ENCODE measurements at regions not wholly inside any gene's neighbourhood (a gene's known extent, or its start where the extent isn't known, plus 50 kb on each side); places are given as distances from the start of the nearest gene placed in this dataset.

DNA sequence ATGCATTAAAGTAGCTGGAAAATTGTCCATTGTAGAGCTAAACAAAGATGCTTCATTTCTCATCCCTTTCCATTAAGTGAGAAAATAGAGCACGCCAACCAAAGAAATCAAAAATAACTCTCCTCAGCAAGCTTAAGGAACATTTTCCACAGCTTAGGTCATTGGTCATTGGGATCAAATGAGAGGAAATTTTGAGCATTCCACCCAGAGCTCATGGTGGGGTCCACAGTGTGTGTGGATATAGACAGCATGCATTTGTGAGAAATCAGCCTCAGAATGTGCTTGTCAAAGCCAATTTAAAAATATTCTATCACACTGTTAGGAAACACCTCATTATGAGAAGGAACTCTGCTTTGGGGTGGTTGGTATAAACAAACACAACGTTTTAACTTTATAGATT is 97.2 kb downstream of the HDGFL1 start:
- Histone ChIP-seq H3K14ac (replicated peaks; ENCODE audit: low read depth, low read length) (no peak overlapping the region), H3K4me2 (ENCODE audit: low read depth, low read length) (no peak overlapping the region), H2BK15ac (ENCODE audit: low read depth, low read length) (no peak overlapping the region), H4K5ac (ENCODE audit: low read depth, low read length) (no peak overlapping the region), H3K4me3 (ENCODE audit: insufficient read depth, low read depth, low read length) (no peak overlapping the region), H2BK120ac (ENCODE audit: low read depth, low read length) (no peak overlapping the region), H3K23ac (ENCODE audit: low read depth, low read length) (no peak overlapping the region), H3K4me1 (ENCODE audit: control insufficient read depth, insufficient read depth, low read length) (peaks cover 2% of the 10 kb centered on the region), H4K8ac (ENCODE audit: low read depth in 2 of 2, low read length in 2 of 2) (no peak overlapping the region), H3K27me3 (ENCODE audit: control insufficient read depth, insufficient read depth, low read length) (no peaks in the 10 kb centered on the region), H4K91ac (ENCODE audit: insufficient read depth, low read depth, low read length) (no peak overlapping the region), H2AK5ac (ENCODE audit: low read depth, low read length) (no peak overlapping the region), H2AK9ac (replicated peaks; ENCODE audit: low read depth, low read length, poor library complexity) (no peak overlapping the region), H3K56ac (ENCODE audit: extremely low read depth, insufficient read depth, low read length) (no peak overlapping the region), H4K20me1 (ENCODE audit: insufficient read depth, low read length) (no peaks in the 10 kb centered on the region), H3K9ac (ENCODE audit: low read depth, low read length) (no peak overlapping the region), H2BK5ac (ENCODE audit: low read depth, low read length, poor library complexity, severe bottlenecking) (no peak overlapping the region), H3K18ac (ENCODE audit: low read depth, low read length) (no peak overlapping the region), H3K9me1 (ENCODE audit: insufficient read depth, low read length) (0 out of 2 replicates have a peak, but pooled peaks cover 2% of the 10 kb centered on the region), H3K36me3 (ENCODE audit: control insufficient read depth, insufficient read depth, low read length) (no peaks in the 10 kb centered on the region), H2AFZ (replicated peaks; ENCODE audit: low read length, poor library complexity) (no peak overlapping the region), H3K27ac (ENCODE audit: insufficient read depth, low read length) (no peak overlapping the region), H3K79me1 (ENCODE audit: low read depth in 1 of 2, low read length in 2 of 2) (no peaks in the 10 kb centered on the region), H3K4ac (ENCODE audit: low read depth, low read length) (no peak overlapping the region), H3K9me3 (ENCODE audit: control insufficient read depth, insufficient read depth, low read length) (no peaks in the 10 kb centered on the region), H2BK20ac (ENCODE audit: low read depth, low read length) (no peak overlapping the region)
- DNase-seq: no peak
- intact Hi-C loops (cut with micrococcal nuclease): no loop called here
- WGBS, 2 experiments (ENCODE audit: extremely low coverage in 2 of 2, insufficient read length in 1 of 2): no CpG with 5 or more reads among the region's 2 CpGs
- ATAC-seq (ENCODE audit: low read depth): no peak
- dilution Hi-C loops (cut with HindIII; ENCODE audit: low sequenced_read_pairs, unreplicated experiment): no loop called here
- BruUV-seq (replicated peaks): no TSS peak
- ChIA-PET POLR2A (ENCODE audit: unreplicated experiment) (no interaction called here), CTCF (interaction anchor here (0.6 kb wide), 1 partner anchor 1353 kb away, joined by 3 read pairs; no protein-coding TSS in a partner anchor)
- in situ Hi-C loops (cut with MboI; ENCODE audit: low sequenced_read_pairs): no loop called here
- TF ChIP-seq BHLHE40 (IDR thresholded peaks at IDR 0.05; ENCODE audit: low read depth, low read length): no peak
- TF ChIP-seq CEBPB (IDR thresholded peaks at IDR 0.05; ENCODE audit: low read depth, low read length): no peak
- no peak for TF ChIP-seq CHD1 (IDR thresholded peaks at IDR 0.05; ENCODE audit: low read depth, low read length)
- TF ChIP-seq RCOR1 (IDR thresholded peaks at IDR 0.05; ENCODE audit: insufficient replicate concordance, low read length): no peak
- TF ChIP-seq POLR2A (IDR thresholded peaks at IDR 0.05; ENCODE audit: low read depth, low read length): no peak
- no peak for TF ChIP-seq RFX5 (IDR thresholded peaks at IDR 0.05; ENCODE audit: low read depth, low read length)
- TF ChIP-seq MAZ (IDR thresholded peaks at IDR 0.05; ENCODE audit: borderline replicate concordance, low read depth, low read length): no peak
- TF ChIP-seq, protein P1, sequence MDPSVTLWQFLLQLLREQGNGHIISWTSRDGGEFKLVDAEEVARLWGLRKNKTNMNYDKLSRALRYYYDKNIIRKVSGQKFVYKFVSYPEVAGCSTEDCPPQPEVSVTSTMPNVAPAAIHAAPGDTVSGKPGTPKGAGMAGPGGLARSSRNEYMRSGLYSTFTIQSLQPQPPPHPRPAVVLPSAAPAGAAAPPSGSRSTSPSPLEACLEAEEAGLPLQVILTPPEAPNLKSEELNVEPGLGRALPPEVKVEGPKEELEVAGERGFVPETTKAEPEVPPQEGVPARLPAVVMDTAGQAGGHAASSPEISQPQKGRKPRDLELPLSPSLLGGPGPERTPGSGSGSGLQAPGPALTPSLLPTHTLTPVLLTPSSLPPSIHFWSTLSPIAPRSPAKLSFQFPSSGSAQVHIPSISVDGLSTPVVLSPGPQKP (IDR thresholded peaks at IDR 0.05; ENCODE audit: borderline replicate concordance, low read depth, low read length): no peak
